DOHH2 (cell line): ENCODE measurements at regions not wholly inside any gene's neighbourhood (a gene's known extent, or its start where the extent isn't known, plus 50 kb on each side); places are given as distances from the start of the nearest gene placed in this dataset.

Experiments
- H3F3A ChIP-seq: fragments of 200-600 bp; sonication (generic), shearing (Covaris generic); 2 replicates; pipeline ENCODE4 v1.6.0; 2016; ENCODE audit warnings: antibody characterized with exemption, mild to moderate bottlenecking; ENCODE audit not compliant: control insufficient read depth, insufficient read depth
- H3K27ac ChIP-seq: fragments of 200-600 bp; sonication (generic); 2 replicates; pipeline ENCODE4 v1.5.1; 2014; ENCODE audit warnings: low read depth, mild to moderate bottlenecking, low read length, moderate library complexity
- H3K27me3 ChIP-seq: fragments of 200-600 bp; sonication (generic); 2 replicates; pipeline ENCODE4 v1.6.1; 2014; ENCODE audit warnings: mild to moderate bottlenecking, low read length, mixed read lengths; ENCODE audit not compliant: control insufficient read depth
- H3K36me3 ChIP-seq: fragments of 200-600 bp; sonication (generic); 2 replicates; pipeline ENCODE4 v1.6.1; 2014; ENCODE audit warnings: mild to moderate bottlenecking, low read length, moderate library complexity, mixed read lengths; ENCODE audit not compliant: control insufficient read depth
- H3K4me1 ChIP-seq: fragments of 200-600 bp; sonication (generic); 2 replicates; pipeline ENCODE4 v1.6.1; 2014; ENCODE audit warnings: mild to moderate bottlenecking, low read length, mixed read lengths; ENCODE audit not compliant: control insufficient read depth
- H3K4me2 ChIP-seq: fragments of 200-600 bp; sonication (generic); 2 replicates; pipeline ENCODE4 v1.6.0; 2014; ENCODE audit warnings: mild to moderate bottlenecking, low read length, moderate library complexity
- H3K4me3 ChIP-seq: fragments of 200-600 bp; sonication (generic); 2 replicates; pipeline ENCODE4 v1.5.1; 2014; ENCODE audit warnings: mild to moderate bottlenecking, low read length, mixed read lengths
- H3K79me2 ChIP-seq: fragments of 200-600 bp; sonication (generic); 2 replicates; pipeline ENCODE4 v1.6.1; 2014; ENCODE audit warnings: mild to moderate bottlenecking, low read length, mixed read lengths; ENCODE audit not compliant: control insufficient read depth
- H3K9me2 ChIP-seq: fragments of 200-600 bp; sonication (generic); replicated peaks from 2 replicates; pipeline ENCODE4 v1.6.1; 2014; ENCODE audit warnings: mild to moderate bottlenecking, low read length, mixed read lengths; ENCODE audit not compliant: control insufficient read depth
- H3K9me3 ChIP-seq: fragments of 200-600 bp; sonication (generic); 2 replicates; pipeline ENCODE4 v1.6.1; 2014; ENCODE audit warnings: antibody characterized with exemption, low read length, mixed read lengths; ENCODE audit not compliant: control insufficient read depth, insufficient read depth
- H4K20me1 ChIP-seq: fragments of 200-600 bp; sonication (generic); 2 replicates; pipeline ENCODE4 v1.6.0; 2014; ENCODE audit warnings: low read depth, mild to moderate bottlenecking, antibody characterized with exemption, low read length, moderate library complexity; ENCODE audit not compliant: control insufficient read depth, insufficient read depth
- CTCF ChIP-seq: fragments of 200-600 bp; sonication (generic); IDR thresholded peaks from one replicate; pipeline ENCODE4 v1.5.1; 2014; ENCODE audit warnings: antibody characterized with exemption, mild to moderate bottlenecking, low read depth, low read length; ENCODE audit not compliant: poor library complexity, severe bottlenecking
- EZH2phosphoT487 ChIP-seq: fragments of 200-600 bp; sonication (generic); IDR thresholded peaks from 2 replicates; pipeline ENCODE4 v1.6.1; 2017; ENCODE audit warnings: borderline replicate concordance, mild to moderate bottlenecking, antibody characterized with exemption, low read length, moderate library complexity, mixed read lengths

- Histone ChIP-seq H3K36me3 (no peaks in the 10 kb centered on the region), H3K4me1 (no peaks in the 10 kb centered on the region), H3K79me2 (no peaks in the 10 kb centered on the region), H3F3A (no peaks in the 10 kb centered on the region), H3K4me2 (no peak overlapping the region), H3K9me3 (no peaks in the 10 kb centered on the region), H3K27ac (no peak overlapping the region), H4K20me1 (no peaks in the 10 kb centered on the region), H3K9me2 (no peaks in the 10 kb centered on the region), H3K4me3 (no peak overlapping the region), H3K27me3 (no peaks in the 10 kb centered on the region)
- TF ChIP-seq EZH2phosphoT487 (no peak), CTCF (no peak)
Measured at GRCh38 chr1:189654906-189655305, 822.8 kb downstream of the BRINP3 start.

- no peaks in the 10 kb centered on the region for H3K79me2 ChIP-seq
- H3K27ac ChIP-seq = no peak overlapping the region
- no peaks in the 10 kb centered on the region for H3K36me3 ChIP-seq
- no peaks in the 10 kb centered on the region for H3K9me2 ChIP-seq
- H3K4me3 ChIP-seq = no peak overlapping the region
- H3K4me1 ChIP-seq = no peaks in the 10 kb centered on the region
- H3K4me2 ChIP-seq = no peak overlapping the region
- H3F3A ChIP-seq = no peaks in the 10 kb centered on the region
- no peaks in the 10 kb centered on the region for H4K20me1 ChIP-seq
- TF ChIP-seq CTCF (no peak), EZH2phosphoT487 (no peak)
- H3K9me3 ChIP-seq = no peaks in the 10 kb centered on the region
- H3K27me3 ChIP-seq = no peaks in the 10 kb centered on the region
Measured at GRCh38 chr1:189656628-189657530, 820.8 kb downstream of the BRINP3 start.

GRCh38 chr1:189657715-189658114 lies 819.9 kb downstream of the BRINP3 start:
- no peaks in the 10 kb centered on the region for H3K9me3 ChIP-seq
- no peak overlapping the region for H3K27ac ChIP-seq
- H3F3A ChIP-seq = no peaks in the 10 kb centered on the region
- no peaks in the 10 kb centered on the region for H3K36me3 ChIP-seq
- H4K20me1 ChIP-seq = no peaks in the 10 kb centered on the region
- H3K4me3 ChIP-seq = no peak overlapping the region
- H3K79me2 ChIP-seq = no peaks in the 10 kb centered on the region
- no peaks in the 10 kb centered on the region for H3K4me1 ChIP-seq
- TF ChIP-seq CTCF = no peak
- no peak for TF ChIP-seq EZH2phosphoT487
- H3K27me3 ChIP-seq = no peaks in the 10 kb centered on the region
- no peak overlapping the region for H3K4me2 ChIP-seq
- H3K9me2 ChIP-seq = no peaks in the 10 kb centered on the region
